Aorta (tissue), 5 donors: ENCODE measurements at regions not wholly inside any gene's neighbourhood (a gene's known extent, or its start where the extent isn't known, plus 50 kb on each side); places are given as distances from the start of the nearest gene placed in this dataset.

ENCODE experiments used
- ATAC-seq: fragments of 200-7000 bp; cut with Tn5 transposase; one replicate; pipeline ENCODE4 v1.9.1; 2022; ENCODE audit warnings: moderate library complexity; ENCODE audit not compliant: low FRiP score
- DNase-seq, 2 donors: peaks; one replicate each; pipeline ENCODE4 v3.0.0-alpha.2; 2020
- H3K27ac ChIP-seq, 2 donors: one replicate each; pipeline ENCODE4 v1.5.1; 2013; ENCODE audit warnings: low read length in 2 of 2, mild to moderate bottlenecking in 2 of 2, moderate library complexity in 2 of 2, control low read depth in 1 of 2, inconsistent platforms in 1 of 2, low read depth in 1 of 2
- H3K27me3 ChIP-seq, 2 donors: one replicate each; pipeline ENCODE4 v1.6.1; 2013; ENCODE audit warnings: control low read depth in 1 of 2, low read length in 1 of 2, mild to moderate bottlenecking in 1 of 2, moderate library complexity in 1 of 2; ENCODE audit not compliant: insufficient read depth in 2 of 2, control insufficient read depth in 1 of 2
- H3K36me3 ChIP-seq, 2 donors: one replicate each; pipeline ENCODE4 v1.6.1; 2013; ENCODE audit warnings: control low read depth in 1 of 2, low read length in 1 of 2, mild to moderate bottlenecking in 1 of 2; ENCODE audit not compliant: insufficient read depth in 2 of 2, control insufficient read depth in 1 of 2
- H3K4me1 ChIP-seq, 2 donors: one replicate each; pipeline ENCODE4 v1.6.1; 2013; ENCODE audit warnings: low read length in 2 of 2, control low read depth in 1 of 2, mild to moderate bottlenecking in 1 of 2, moderate library complexity in 1 of 2; ENCODE audit not compliant: insufficient read depth in 2 of 2, control insufficient read depth in 1 of 2
- H3K4me3 ChIP-seq, 2 donors: one replicate each; pipeline ENCODE4 v1.5.1; 2013; ENCODE audit warnings: low read length in 2 of 2, control low read depth in 1 of 2, mild to moderate bottlenecking in 1 of 2
- H3K9me3 ChIP-seq: one replicate; pipeline ENCODE4 v1.6.1; 2013; ENCODE audit warnings: mild to moderate bottlenecking, low read length; ENCODE audit not compliant: control insufficient read depth
- WGBS, 2 donors: extraction: QIAGEN DNeasy Blood & Tissue Kit; methylation state at CpG; one replicate each; pipeline ENCODE4 v1.1.7; 2013; 5-methylcytosine and 5-hydroxymethylcytosine counted together
- intact Hi-C, 2 donors: fragments of 100-400 bp; cut with DNase I; formaldehyde crosslinking; loops; one replicate each; pipeline versions ENCODE4 v1.14.2 to v1.15.0; 2022
- donor health status: healthy with polysubstance abuse.
- donor health status: Bipolar disorder and iron deficiency.
- donor health status: DM: no; HTN: no; CAD: no.
- donor health status: DM: no; HTN: no; CAD: no.
- donor health status: DM: yes; HTN: yes; CAD: no.

DNA sequence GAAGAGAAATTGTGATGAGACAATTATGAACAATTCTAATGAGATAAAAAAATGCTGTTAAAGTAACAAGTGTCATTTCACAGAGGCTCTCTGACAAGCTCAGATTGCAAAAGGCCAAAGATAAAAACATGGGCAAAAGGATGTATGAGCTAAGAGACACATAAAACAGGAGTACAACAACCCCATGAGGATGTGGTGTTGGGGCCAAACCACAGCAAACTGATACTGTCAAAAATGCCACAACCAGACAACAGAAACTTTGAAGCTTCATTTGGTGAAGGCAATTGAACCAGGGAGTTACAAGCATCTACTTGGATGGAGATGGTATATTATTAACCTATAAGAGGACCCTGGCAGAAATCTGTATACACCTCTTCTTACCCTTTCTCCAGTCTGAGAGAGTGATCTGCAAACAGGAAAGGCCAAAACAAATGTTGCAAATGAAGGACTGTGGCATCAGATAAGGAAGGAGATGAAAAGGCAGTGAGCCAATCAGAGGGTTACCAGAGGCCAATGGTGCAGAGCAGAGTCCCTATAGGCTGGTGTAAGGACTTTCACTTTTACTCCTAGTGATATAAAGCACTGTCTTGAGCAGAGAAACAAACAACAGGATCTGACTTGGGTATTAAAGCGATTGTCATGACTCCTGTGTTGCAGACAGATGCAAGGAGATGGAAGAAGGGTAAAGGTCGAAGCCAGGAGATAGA is 659.0 kb downstream of the NTRK3 start:
- intact Hi-C loops: no loop called here
- Histone ChIP-seq H3K9me3 (peaks cover under 1% of the 10 kb centered on the region), H3K36me3 (no peaks in the 10 kb centered on the region), H3K4me1 (no peaks in the 10 kb centered on the region), H3K27ac (no peak overlapping the region), H3K27me3 (no peaks in the 10 kb centered on the region), H3K4me3 (no peak overlapping the region)
- DNase-seq (no peak), ATAC-seq (no peak)
- WGBS, 2 donors: 85 to 89% methylated on average over 2 of the region's 2 CpGs

DNA sequence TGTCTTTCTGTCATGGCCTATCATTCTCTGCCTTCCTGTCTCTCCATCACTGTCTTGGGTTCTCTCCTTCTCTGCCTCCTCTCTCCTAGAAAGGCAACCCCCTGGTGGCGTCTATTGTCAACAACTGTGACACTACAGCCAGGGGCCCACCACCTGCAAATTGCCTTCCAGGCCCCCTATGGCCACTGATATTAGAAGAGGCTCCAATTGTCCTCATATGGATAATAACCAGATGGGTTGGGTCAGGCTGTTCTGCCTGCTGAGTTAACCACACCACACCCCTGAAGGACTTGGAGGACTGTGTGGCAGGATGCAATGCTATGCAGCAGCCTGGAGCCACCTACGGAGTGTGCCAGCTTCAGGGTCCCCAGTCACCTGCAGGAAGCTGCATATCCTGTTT is 665.0 kb downstream of the NTRK3 start:
- H3K4me3 ChIP-seq: no peak overlapping the region
- DNase-seq: no peak
- no peak overlapping the region for H3K27ac ChIP-seq
- H3K9me3 ChIP-seq: no peaks in the 10 kb centered on the region
- no peaks in the 10 kb centered on the region for H3K27me3 ChIP-seq
- intact Hi-C loops: no loop called here
- no peak for ATAC-seq
- WGBS, 2 donors: 91 to 94% methylated on average over 2 of the region's 2 CpGs
- H3K4me1 ChIP-seq: no peaks in the 10 kb centered on the region
- no peaks in the 10 kb centered on the region for H3K36me3 ChIP-seq

DNA sequence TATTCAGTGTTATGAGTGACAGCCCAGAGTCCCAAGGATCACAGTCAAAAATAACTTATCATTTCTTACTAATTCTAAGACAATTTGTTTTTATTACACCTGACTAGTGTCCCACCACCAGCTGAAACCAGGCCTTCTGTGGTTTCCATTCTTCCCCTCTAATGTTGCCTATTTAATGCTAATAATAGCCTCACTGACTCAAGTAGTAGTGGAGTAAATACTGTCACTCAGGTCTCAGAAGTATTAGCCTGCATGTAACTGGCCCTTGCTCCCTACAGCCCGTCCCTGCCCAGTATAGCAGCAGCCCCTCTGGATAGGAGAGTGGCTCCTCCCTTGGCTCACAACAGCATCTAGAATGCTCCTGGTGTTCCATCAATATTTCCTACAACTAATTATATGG is 665.5 kb downstream of the NTRK3 start:
- intact Hi-C loops: no loop called here
- Histone ChIP-seq H3K4me1 (no peaks in the 10 kb centered on the region), H3K27me3 (no peaks in the 10 kb centered on the region), H3K9me3 (no peaks in the 10 kb centered on the region), H3K27ac (no peak overlapping the region), H3K36me3 (no peaks in the 10 kb centered on the region), H3K4me3 (no peak overlapping the region)
- no peak for ATAC-seq
- 56 to 65% methylated on average over 1 of the region's 1 CpG for WGBS, 2 donors
- no peak for DNase-seq

DNA sequence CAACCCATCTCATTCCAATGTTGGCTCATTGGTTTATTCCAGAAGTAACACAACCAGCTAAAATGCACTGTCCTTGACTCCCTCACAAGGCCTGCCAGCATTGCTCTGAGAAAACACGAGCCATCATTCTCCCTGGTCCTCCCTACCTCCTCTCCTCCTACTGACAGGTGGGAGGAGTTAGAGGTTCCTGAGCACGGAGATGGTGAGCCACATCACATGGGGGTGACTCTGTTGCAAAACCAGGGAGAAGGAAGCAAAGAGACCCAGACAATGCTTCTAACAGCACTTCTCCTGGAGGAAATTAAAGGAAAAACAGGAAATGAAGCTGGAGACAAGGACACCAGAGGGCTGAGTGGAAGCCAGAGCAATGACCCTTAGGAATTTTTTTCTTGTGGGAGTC is 667.4 kb downstream of the NTRK3 start:
- H3K27ac ChIP-seq: no peak overlapping the region
- intact Hi-C loops: no loop called here
- H3K27me3 ChIP-seq: no peaks in the 10 kb centered on the region
- H3K9me3 ChIP-seq: no peaks in the 10 kb centered on the region
- H3K4me3 ChIP-seq: no peak overlapping the region
- H3K36me3 ChIP-seq: no peaks in the 10 kb centered on the region
- DNase-seq (no peak), ATAC-seq (no peak)
- no peaks in the 10 kb centered on the region for H3K4me1 ChIP-seq
- WGBS, 2 donors: 84 to 92% methylated on average over 2 of the region's 2 CpGs

DNA sequence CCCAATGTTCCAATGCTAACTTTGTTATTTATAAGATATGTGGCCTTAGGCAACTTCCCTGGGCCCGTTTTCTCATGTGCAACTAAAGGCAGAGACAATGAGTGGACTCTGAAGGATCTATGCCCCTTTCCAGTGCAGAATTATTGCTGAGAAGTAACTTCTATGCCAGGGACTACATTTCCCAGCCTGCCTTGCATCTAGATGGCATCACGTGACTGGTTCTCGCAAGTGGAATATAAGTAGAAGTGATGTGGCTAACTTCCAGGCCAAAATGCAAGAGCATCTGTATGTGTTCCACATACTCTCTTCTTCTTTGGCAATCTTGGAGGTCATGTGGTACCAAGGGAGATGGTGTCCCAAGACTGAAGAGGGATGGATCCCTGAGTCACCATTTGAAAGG is 674.4 kb downstream of the NTRK3 start:
- DNase-seq (no peak), ATAC-seq (no peak)
- Histone ChIP-seq H3K36me3 (no peaks in the 10 kb centered on the region), H3K27ac (no peak overlapping the region), H3K9me3 (no peaks in the 10 kb centered on the region), H3K4me1 (no peaks in the 10 kb centered on the region), H3K27me3 (no peaks in the 10 kb centered on the region), H3K4me3 (no peak overlapping the region)
- WGBS, 2 donors: 54 to 72% methylated on average over 3 of the region's 3 CpGs
- intact Hi-C loops: no loop called here

DNA sequence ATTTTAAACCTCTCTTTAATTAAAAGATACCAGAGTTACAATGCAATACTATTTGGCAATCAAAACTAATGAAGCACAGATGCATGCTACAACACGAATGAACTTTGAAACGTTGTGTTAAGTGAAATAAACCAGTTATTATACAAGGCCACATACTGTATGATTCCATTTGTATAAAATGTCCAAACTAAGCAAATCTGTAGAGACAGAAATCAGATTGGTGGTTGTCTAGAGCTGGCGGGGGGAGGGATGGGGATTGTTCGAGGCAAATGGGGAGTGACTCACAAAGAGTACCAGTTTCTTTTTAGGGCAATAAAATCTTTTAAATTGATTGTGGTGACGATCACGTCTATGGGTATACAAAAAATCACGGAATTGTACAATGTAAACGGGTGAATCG is 677.0 kb downstream of the NTRK3 start:
- Histone ChIP-seq H3K9me3 (no peaks in the 10 kb centered on the region), H3K27me3 (no peaks in the 10 kb centered on the region), H3K27ac (no peak overlapping the region), H3K4me1 (no peaks in the 10 kb centered on the region), H3K4me3 (no peak overlapping the region), H3K36me3 (no peaks in the 10 kb centered on the region)
- intact Hi-C loops: no loop called here
- ATAC-seq: no peak
- no peak for DNase-seq
- WGBS, 2 donors: 92 to 94% methylated on average over 9 of the region's 9 CpGs

DNA sequence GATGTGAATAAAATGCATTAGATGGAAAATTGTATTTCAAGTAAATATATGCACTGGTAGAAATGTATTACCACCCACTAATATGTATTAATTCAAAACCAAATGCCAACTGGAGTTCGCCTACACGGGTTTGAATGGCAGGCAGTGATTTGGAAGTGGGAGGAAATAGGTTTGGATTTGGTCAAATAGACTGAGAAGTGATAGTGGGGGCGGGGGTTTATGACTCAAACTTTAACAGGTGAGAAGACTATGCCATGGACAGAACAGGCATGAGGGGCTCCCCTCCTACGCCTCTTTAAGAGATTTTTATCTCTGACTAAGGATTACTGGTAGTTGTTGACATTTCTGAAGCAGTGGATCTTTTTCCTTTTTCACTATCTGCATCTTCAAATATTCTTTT is 677.8 kb downstream of the NTRK3 start:
- intact Hi-C loops: no loop called here
- Histone ChIP-seq H3K4me1 (no peaks in the 10 kb centered on the region), H3K27me3 (no peaks in the 10 kb centered on the region), H3K36me3 (no peaks in the 10 kb centered on the region), H3K4me3 (no peak overlapping the region), H3K27ac (no peak overlapping the region), H3K9me3 (no peaks in the 10 kb centered on the region)
- no peak for ATAC-seq
- DNase-seq: no peak
- WGBS, 2 donors: 74 to 85% methylated on average over 4 of the region's 4 CpGs

DNA sequence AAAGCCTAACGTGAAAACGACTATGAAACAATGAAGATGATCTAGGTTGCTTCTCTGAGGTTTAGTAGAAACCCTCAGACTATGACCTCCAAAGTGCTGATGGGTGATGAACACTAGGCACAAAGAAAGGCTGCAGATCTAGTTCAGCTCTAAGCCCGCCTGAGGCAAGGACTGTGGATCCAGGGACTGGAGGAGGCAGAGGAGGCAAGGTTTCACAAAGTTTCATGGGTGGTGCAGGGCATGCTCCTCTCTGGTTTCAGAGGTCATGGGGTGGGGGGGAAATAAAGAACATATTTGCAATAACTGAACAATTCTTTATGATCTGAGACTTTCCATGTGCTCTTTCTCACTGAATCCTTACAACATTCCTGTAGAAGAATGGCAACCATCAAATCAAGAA is 679.2 kb downstream of the NTRK3 start:
- no peak overlapping the region for H3K27ac ChIP-seq
- intact Hi-C loops: no loop called here
- DNase-seq (no peak), ATAC-seq (no peak)
- no peaks in the 10 kb centered on the region for H3K9me3 ChIP-seq
- WGBS, 2 donors: 86 to 88% methylated on average over 3 of the region's 3 CpGs
- H3K4me1 ChIP-seq: no peaks in the 10 kb centered on the region
- no peak overlapping the region for H3K4me3 ChIP-seq
- no peaks in the 10 kb centered on the region for H3K36me3 ChIP-seq
- H3K27me3 ChIP-seq: no peaks in the 10 kb centered on the region

DNA sequence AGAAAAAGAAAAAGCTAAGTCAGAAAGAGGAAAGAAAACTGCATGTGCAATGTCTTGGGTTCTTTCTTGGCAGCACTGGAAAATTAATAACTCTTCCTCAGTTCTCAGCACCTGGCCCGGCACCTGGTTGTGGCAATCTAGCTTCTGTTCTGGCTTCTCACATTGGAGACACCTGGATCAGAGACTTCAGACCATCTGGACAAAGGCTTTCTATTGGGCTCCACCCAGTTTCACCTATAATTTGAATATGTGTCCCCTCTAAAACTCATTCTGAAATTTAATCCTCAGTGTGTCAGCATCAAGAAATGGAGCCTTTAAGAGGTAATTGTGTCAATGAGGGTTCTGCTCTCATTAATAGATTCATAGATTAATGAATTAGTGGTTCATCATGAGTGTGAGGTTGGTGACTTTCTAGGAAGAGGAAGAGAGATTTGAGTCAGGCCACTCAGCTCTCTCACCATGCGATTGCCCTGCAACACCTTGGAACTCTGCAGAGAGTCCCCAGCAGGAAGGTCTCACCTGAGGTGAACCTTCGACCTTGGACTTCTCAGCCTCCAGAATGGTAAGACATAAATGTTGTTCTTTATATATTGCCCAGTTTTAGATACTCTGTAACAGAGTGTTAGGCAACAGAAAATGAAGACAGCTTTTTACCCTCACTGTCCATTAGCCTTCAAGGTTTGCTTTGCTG is 679.9 kb downstream of the NTRK3 start:
- ATAC-seq (no peak), DNase-seq (no peak)
- Histone ChIP-seq H3K4me3 (no peak overlapping the region), H3K27me3 (no peaks in the 10 kb centered on the region), H3K4me1 (no peaks in the 10 kb centered on the region), H3K9me3 (no peaks in the 10 kb centered on the region), H3K27ac (no peak overlapping the region), H3K36me3 (no peaks in the 10 kb centered on the region)
- intact Hi-C loops: no loop called here
- 85 to 95% methylated on average over 3 of the region's 3 CpGs for WGBS, 2 donors
